ENCODE measurements at regions not wholly inside any gene's neighbourhood (a gene's known extent, or its start where the extent isn't known, plus 50 kb on each side); places are given as distances from the start of the nearest gene placed in this dataset.

- no peak overlapping the region for H3K4me3 ChIP-seq
- WGBS, 2 donors (ENCODE audit: low coverage in 1 of 2), result 66 to 75% methylated on average over 6 to 7 of the region's 7 CpGs
- H3K27me3 ChIP-seq, result no peaks in the 10 kb centered on the region
- H3K9me3 ChIP-seq, result no peaks in the 10 kb centered on the region
- ATAC-seq, result no peak
- TF ChIP-seq POLR2A (IDR thresholded peaks at IDR 0.05) (no peak), CTCF (IDR thresholded peaks at IDR 0.05) (no peak), EP300 (IDR thresholded peaks at IDR 0.05) (no peak), POLR2AphosphoS5 (IDR thresholded peaks at IDR 0.05) (no peak)
- H3K4me1 ChIP-seq, result no peaks in the 10 kb centered on the region
- H3K36me3 ChIP-seq, result no peaks in the 10 kb centered on the region
- no peak overlapping the region for H3K27ac ChIP-seq
Measured at GRCh38 chr1:182279302-182279701, 112.3 kb downstream of the GLUL start.

DNA sequence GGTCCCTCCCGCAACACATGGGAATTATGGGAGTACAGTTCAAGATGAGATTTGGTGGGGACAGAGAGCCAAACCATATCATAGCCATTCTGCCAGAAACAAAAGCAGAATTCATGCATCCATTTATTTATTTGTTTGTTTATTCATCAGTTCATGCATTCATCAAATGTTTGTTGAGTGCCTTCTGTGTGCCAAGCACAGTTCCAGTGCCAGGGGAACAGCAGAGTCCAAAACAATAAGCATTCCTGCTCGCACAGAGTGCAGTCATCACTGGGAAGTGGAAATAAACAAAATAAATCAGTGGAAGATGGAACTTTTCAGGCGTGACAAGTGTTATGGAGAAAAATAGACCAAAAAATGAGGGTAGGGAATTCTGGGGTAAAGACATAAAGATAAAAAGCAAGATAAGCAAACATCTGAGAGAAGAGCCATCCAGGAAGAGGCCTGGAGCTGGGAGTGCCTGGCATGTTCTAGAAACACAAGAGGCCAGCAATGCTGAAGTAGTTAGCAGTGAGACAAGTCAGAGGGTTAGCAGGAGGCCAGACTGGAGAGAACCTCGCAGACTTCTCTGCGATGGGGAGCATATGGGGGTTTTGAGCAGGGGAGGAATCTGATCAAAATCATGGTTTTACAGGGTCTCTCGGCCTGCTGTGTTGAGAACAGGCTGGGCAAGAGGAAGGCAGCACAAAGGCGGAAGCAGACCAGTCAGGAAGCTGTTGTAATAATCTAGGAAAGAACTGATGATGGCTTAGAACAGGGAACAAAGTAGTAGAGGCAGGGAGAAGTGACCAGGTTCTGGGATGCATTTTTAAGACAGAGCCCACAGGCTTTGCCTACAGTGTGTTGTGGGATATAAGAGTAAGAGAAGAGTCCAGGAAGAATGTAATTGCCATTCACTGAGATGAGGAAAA is 113.2 kb downstream of the GLUL start:
- WGBS, 2 donors (ENCODE audit: low coverage in 1 of 2), result 81 to 91% methylated on average over 4 to 7 of the region's 7 CpGs
- Histone ChIP-seq H3K4me3 (no peak overlapping the region), H3K27me3 (no peaks in the 10 kb centered on the region), H3K4me1 (no peaks in the 10 kb centered on the region), H3K9me3 (no peaks in the 10 kb centered on the region), H3K36me3 (no peaks in the 10 kb centered on the region), H3K27ac (no peak overlapping the region)
- no peak for ATAC-seq
- TF ChIP-seq POLR2A (IDR thresholded peaks at IDR 0.05) (no peak), CTCF (IDR thresholded peaks at IDR 0.05) (no peak), EP300 (IDR thresholded peaks at IDR 0.05) (no peak)

GRCh38 chr1:182275271-182275670 is 116.3 kb downstream of the GLUL start:
- no peaks in the 10 kb centered on the region for H3K9me3 ChIP-seq
- H3K27me3 ChIP-seq, result no peaks in the 10 kb centered on the region
- H3K27ac ChIP-seq, result no peak overlapping the region
- WGBS, 2 donors (ENCODE audit: low coverage in 1 of 2), result 57 to 81% methylated on average over 1 to 4 of the region's 4 CpGs
- no peak for TF ChIP-seq EP300 (IDR thresholded peaks at IDR 0.05)
- no peak for TF ChIP-seq POLR2AphosphoS5 (IDR thresholded peaks at IDR 0.05)
- TF ChIP-seq CTCF (IDR thresholded peaks at IDR 0.05), result no peak
- no peak for TF ChIP-seq POLR2A (IDR thresholded peaks at IDR 0.05)
- ATAC-seq, result no peak
- no peaks in the 10 kb centered on the region for H3K4me1 ChIP-seq
- H3K36me3 ChIP-seq, result no peaks in the 10 kb centered on the region
- no peak overlapping the region for H3K4me3 ChIP-seq

- no peak for ATAC-seq
- Histone ChIP-seq H3K4me1 (no peaks in the 10 kb centered on the region), H3K4me3 (no peak overlapping the region), H3K27ac (no peak overlapping the region), H3K9me3 (no peaks in the 10 kb centered on the region), H3K36me3 (no peaks in the 10 kb centered on the region), H3K27me3 (no peaks in the 10 kb centered on the region)
- no peak for TF ChIP-seq POLR2A (IDR thresholded peaks at IDR 0.05)
- no peak for TF ChIP-seq POLR2AphosphoS5 (IDR thresholded peaks at IDR 0.05)
- WGBS, 2 donors (ENCODE audit: low coverage in 1 of 2), result 81 to 88% methylated on average over 2 to 4 of the region's 6 CpGs
Measured at GRCh38 chr1:182274618-182275017, 117.0 kb downstream of the GLUL start.

- no peak for ATAC-seq
- H3K27me3 ChIP-seq, result no peaks in the 10 kb centered on the region
- WGBS, 2 donors (ENCODE audit: low coverage in 1 of 2), result 80 to 86% methylated on average over 1 of the region's 1 CpG
- no peak overlapping the region for H3K27ac ChIP-seq
- TF ChIP-seq POLR2A (IDR thresholded peaks at IDR 0.05), result no peak
- TF ChIP-seq POLR2AphosphoS5 (IDR thresholded peaks at IDR 0.05), result no peak
- no peak for TF ChIP-seq EP300 (IDR thresholded peaks at IDR 0.05)
- TF ChIP-seq CTCF (IDR thresholded peaks at IDR 0.05), result no peak
- no peaks in the 10 kb centered on the region for H3K36me3 ChIP-seq
- no peaks in the 10 kb centered on the region for H3K9me3 ChIP-seq
- no peaks in the 10 kb centered on the region for H3K4me1 ChIP-seq
- no peak overlapping the region for H3K4me3 ChIP-seq
Measured at GRCh38 chr1:182270731-182271130, 120.9 kb downstream of the GLUL start.
